ENCODE measurements at regions not wholly inside any gene's neighbourhood (a gene's known extent, or its start where the extent isn't known, plus 50 kb on each side); places are given as distances from the start of the nearest gene placed in this dataset.

DNA sequence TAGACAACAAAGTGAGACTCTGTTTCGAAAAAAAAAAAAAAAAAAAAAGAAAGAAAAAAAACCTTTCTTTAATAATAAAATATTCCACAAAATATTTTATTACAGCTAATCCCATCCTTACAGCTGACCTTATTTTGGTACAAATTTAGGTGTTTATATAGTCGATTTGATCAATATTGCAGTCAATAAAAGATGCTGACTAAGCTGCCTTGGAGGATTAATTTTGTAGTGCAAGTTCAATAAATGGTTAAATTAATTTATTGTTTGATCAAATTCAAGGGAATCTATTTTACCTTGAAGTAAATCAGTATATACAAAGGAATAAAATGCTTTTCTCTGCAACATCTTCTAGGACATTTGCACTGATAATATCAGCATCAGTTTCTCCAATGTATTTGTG, 1764.3 kb downstream of the NCAM2 start (continued):
- TF ChIP-seq, protein P1, sequence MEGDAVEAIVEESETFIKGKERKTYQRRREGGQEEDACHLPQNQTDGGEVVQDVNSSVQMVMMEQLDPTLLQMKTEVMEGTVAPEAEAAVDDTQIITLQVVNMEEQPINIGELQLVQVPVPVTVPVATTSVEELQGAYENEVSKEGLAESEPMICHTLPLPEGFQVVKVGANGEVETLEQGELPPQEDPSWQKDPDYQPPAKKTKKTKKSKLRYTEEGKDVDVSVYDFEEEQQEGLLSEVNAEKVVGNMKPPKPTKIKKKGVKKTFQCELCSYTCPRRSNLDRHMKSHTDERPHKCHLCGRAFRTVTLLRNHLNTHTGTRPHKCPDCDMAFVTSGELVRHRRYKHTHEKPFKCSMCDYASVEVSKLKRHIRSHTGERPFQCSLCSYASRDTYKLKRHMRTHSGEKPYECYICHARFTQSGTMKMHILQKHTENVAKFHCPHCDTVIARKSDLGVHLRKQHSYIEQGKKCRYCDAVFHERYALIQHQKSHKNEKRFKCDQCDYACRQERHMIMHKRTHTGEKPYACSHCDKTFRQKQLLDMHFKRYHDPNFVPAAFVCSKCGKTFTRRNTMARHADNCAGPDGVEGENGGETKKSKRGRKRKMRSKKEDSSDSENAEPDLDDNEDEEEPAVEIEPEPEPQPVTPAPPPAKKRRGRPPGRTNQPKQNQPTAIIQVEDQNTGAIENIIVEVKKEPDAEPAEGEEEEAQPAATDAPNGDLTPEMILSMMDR (IDR thresholded peaks at IDR 0.05 in 2 of 3, conservative IDR thresholded peaks at IDR 0.05 in 1 of 3; ENCODE audit: borderline replicate concordance in 1 of 3, insufficient read depth in 1 of 3, low read depth in 2 of 3, low read length in 2 of 3): no peak

DNA sequence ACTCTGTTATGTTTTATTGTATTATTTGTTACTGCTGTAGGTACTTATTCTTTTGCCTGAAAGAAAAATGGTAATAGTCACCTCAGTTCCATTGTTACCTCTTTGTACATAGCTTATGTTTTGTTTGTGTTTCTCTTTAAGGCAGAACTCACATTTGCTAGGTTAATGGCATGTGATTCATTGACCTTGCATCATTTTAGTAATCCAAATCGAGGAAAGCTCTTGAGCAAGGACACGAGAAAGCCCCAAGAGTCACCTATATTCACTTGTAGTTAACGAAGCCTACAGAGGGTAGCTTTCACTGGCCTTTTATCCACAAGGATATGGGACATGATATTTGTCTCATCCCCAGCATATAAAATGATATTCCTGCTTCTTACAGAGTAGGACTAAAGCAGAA, 1765.2 kb downstream of the NCAM2 start:
- BruUV-seq (replicated peaks): no TSS peak
- H4K20me1 ChIP-seq (ENCODE audit: insufficient read depth): no peaks in the 10 kb centered on the region
- H3K9me2 ChIP-seq (ENCODE audit: insufficient read depth): no peaks in the 10 kb centered on the region
- H3K79me2 ChIP-seq (ENCODE audit: insufficient read depth, low read length): no peaks in the 10 kb centered on the region
- intact Hi-C loops (cut with micrococcal nuclease): no loop called here
- H3K36me3 ChIP-seq (ENCODE audit: control insufficient read depth in 1 of 2, insufficient read depth in 2 of 2, low read length in 2 of 2): no peaks in the 10 kb centered on the region
- H2AFZ ChIP-seq (ENCODE audit: low read depth, low read length, poor library complexity, severe bottlenecking): no peak overlapping the region
- TF ChIP-seq ZNF274 (IDR thresholded peaks at IDR 0.05; ENCODE audit: low read depth, low read length): no peak
- TF ChIP-seq, protein P2, sequence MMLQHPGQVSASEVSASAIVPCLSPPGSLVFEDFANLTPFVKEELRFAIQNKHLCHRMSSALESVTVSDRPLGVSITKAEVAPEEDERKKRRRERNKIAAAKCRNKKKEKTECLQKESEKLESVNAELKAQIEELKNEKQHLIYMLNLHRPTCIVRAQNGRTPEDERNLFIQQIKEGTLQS (IDR thresholded peaks at IDR 0.05): no peak
- TF ChIP-seq, protein P3, sequence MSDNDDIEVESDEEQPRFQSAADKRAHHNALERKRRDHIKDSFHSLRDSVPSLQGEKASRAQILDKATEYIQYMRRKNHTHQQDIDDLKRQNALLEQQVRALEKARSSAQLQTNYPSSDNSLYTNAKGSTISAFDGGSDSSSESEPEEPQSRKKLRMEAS (IDR thresholded peaks at IDR 0.05): no peak
- no peak for TF ChIP-seq POLR2A (IDR thresholded peaks at IDR 0.05; ENCODE audit: borderline replicate concordance, extremely low read depth, insufficient read depth, insufficient read length)
- TF ChIP-seq, protein P1 (IDR thresholded peaks at IDR 0.05 in 2 of 3, conservative IDR thresholded peaks at IDR 0.05 in 1 of 3; ENCODE audit: borderline replicate concordance in 1 of 3, insufficient read depth in 1 of 3, low read depth in 2 of 3, low read length in 2 of 3): no peak
- no peak for TF ChIP-seq FOSL1 (IDR thresholded peaks at IDR 0.05; ENCODE audit: low read depth)
- no peak for TF ChIP-seq EZH2 (IDR thresholded peaks at IDR 0.05)
- TF ChIP-seq ZFX (IDR thresholded peaks at IDR 0.05): no peak
- no peak for TF ChIP-seq CEBPB (IDR thresholded peaks at IDR 0.05; ENCODE audit: low read depth)
- TF ChIP-seq CBX3 (IDR thresholded peaks at IDR 0.05; ENCODE audit: low read depth): no peak
- no peak for DNase-seq (ENCODE audit: low read depth, low spot score)
- H3K9me3 ChIP-seq (ENCODE audit: control insufficient read depth in 1 of 2, insufficient read depth in 1 of 2, low read depth in 1 of 2, low read length in 2 of 2): peaks cover 6 to 27% of the 10 kb centered on the region in 2 experiments; a peak in 2 of 4 replicates
- no peak overlapping the region for H3K27ac ChIP-seq (ENCODE audit: low read depth, low read length)
- RAD21 ChIA-PET (ENCODE audit: low non-redundant PET in 1 of 2, low total read pairs in 2 of 2, uncharacterized antibody in 2 of 2, unreplicated experiment in 2 of 2): no interaction called here
- ATAC-seq: no peak
- CTCF ChIA-PET: no interaction called here
- POLR2A ChIA-PET: no interaction called here
- no peak overlapping the region for H3K9ac ChIP-seq (ENCODE audit: low read length)
- H3K4me3 ChIP-seq (replicated peaks in 1 of 2; ENCODE audit: low read depth in 1 of 2, low read length in 2 of 2): no peak overlapping the region
- H3K4me1 ChIP-seq (ENCODE audit: control insufficient read depth in 1 of 2, insufficient read depth in 2 of 2, low read length in 2 of 2): no peaks in the 10 kb centered on the region
- no peaks in the 10 kb centered on the region for H3K27me3 ChIP-seq (ENCODE audit: insufficient read depth, low read length)
- no peak overlapping the region for H3K4me2 ChIP-seq (ENCODE audit: low read length)

Data from HCT116 (cell line).